HEK293 (cell line): ENCODE measurements at regions not wholly inside any gene's neighbourhood (a gene's known extent, or its start where the extent isn't known, plus 50 kb on each side); places are given as distances from the start of the nearest gene placed in this dataset.

Experiments used
- CTCF ChIA-PET: fragments of 350-600 bp; formaldehyde crosslinking; extraction: SDS; loops from one replicate; lab custom pipeline; 2021; ENCODE audit warnings: antibody characterized with exemption; lab: Yijun Ruan, JAX
- POLR2A ChIA-PET: fragments of 300-600 bp; formaldehyde crosslinking; extraction: SDS; loops from one replicate; lab custom pipeline; 2020; ENCODE audit warnings: antibody characterized with exemption, inconsistent platforms; lab: Yijun Ruan, JAX
- H3K27ac ChIP-seq: fragments of 200-500 bp; sonication (Bioruptor generic); 2 replicates; pipeline ENCODE4 v1.5.1; 2014; ENCODE audit warnings: low read depth, low read length, control low read depth, inconsistent platforms; ENCODE audit errors: extremely low read depth
- H3K36me3 ChIP-seq, 2 experiments: fragments of 200-500 bp in 1 of 2; sonication (Bioruptor generic) in 1 of 2; 1 replicate in 1 of 2; 2 replicates in 1 of 2; pipeline ENCODE4 v1.5.1; 2014 to 2017; ENCODE audit warnings: inconsistent platforms in 2 of 2, low read length in 2 of 2; ENCODE audit not compliant: control insufficient read depth in 2 of 2, insufficient read depth in 1 of 2
- H3K4me1 ChIP-seq: fragments of 200-500 bp; sonication (Bioruptor generic); 2 replicates; pipeline ENCODE4 v1.5.1; 2014; ENCODE audit warnings: mild to moderate bottlenecking, low read length, inconsistent platforms; ENCODE audit not compliant: control insufficient read depth, insufficient read depth
- H3K4me3 ChIP-seq: 2 replicates; pipeline ENCODE4 v1.5.1; 2011; ENCODE audit warnings: low read depth, mild to moderate bottlenecking, control low read depth, low read length, moderate library complexity
- H3K9me3 ChIP-seq: fragments of 200-500 bp; sonication (Bioruptor generic); 2 replicates; pipeline ENCODE4 v1.5.1; 2014; ENCODE audit warnings: low read depth, low read length, inconsistent platforms; ENCODE audit not compliant: control insufficient read depth, insufficient read depth
- BCL11A ChIP-seq: fragments of 450-650 bp; formaldehyde crosslinking; IDR thresholded peaks from 2 replicates; pipeline ENCODE4 v1.5.1; 2016; ENCODE audit warnings: low read depth, missing biosample characterization, missing genetic modification characterization
- KLF8 ChIP-seq: fragments of 450-650 bp; formaldehyde crosslinking; IDR thresholded peaks from 2 replicates; pipeline ENCODE4 v1.5.1; 2016; ENCODE audit warnings: missing biosample characterization, missing genetic modification characterization
- MEIS1 ChIP-seq: sonication (generic); formaldehyde crosslinking; IDR thresholded peaks from 2 replicates; pipeline ENCODE4 v1.8.1; 2022; ENCODE audit warnings: missing genetic modification reagents, mild to moderate bottlenecking, borderline replicate concordance
- MYNN ChIP-seq: fragments of 450-650 bp; formaldehyde crosslinking; IDR thresholded peaks from 2 replicates; pipeline ENCODE4 v1.5.1; 2016; ENCODE audit warnings: missing biosample characterization, missing genetic modification characterization, borderline replicate concordance
- ZEB2 ChIP-seq: fragments of 450-650 bp; formaldehyde crosslinking; IDR thresholded peaks from 2 replicates; pipeline ENCODE4 v1.5.1; 2016; ENCODE audit warnings: missing biosample characterization, missing genetic modification characterization
- ZFHX2 ChIP-seq: fragments of 450-650 bp; formaldehyde crosslinking; conservative IDR thresholded peaks from 2 replicates; pipeline ENCODE4 v1.5.1; 2016; ENCODE audit warnings: missing biosample characterization, missing genetic modification characterization
- ZNF112 ChIP-seq: fragments of 450-650 bp; formaldehyde crosslinking; IDR thresholded peaks from 2 replicates; pipeline ENCODE4 v1.5.0; 2017; ENCODE audit warnings: missing biosample characterization, missing genetic modification characterization
- ZNF16 ChIP-seq: fragments of 450-650 bp; formaldehyde crosslinking; IDR thresholded peaks from 2 replicates; pipeline ENCODE4 v1.5.1; 2016; ENCODE audit warnings: low read depth, missing biosample characterization, missing genetic modification characterization
- ZNF19 ChIP-seq: fragments of 450-650 bp; formaldehyde crosslinking; IDR thresholded peaks from 2 replicates; pipeline ENCODE4; 2016; ENCODE audit warnings: missing biosample characterization, missing genetic modification characterization, low read depth
- ZNF2 ChIP-seq: fragments of 450-650 bp; formaldehyde crosslinking; IDR thresholded peaks from 2 replicates; pipeline ENCODE4 v1.5.1; 2016; ENCODE audit warnings: missing biosample characterization, missing genetic modification characterization
- ZNF266 ChIP-seq: fragments of 450-650 bp; formaldehyde crosslinking; IDR thresholded peaks from 2 replicates; pipeline ENCODE4 v1.5.1; 2016; ENCODE audit warnings: missing biosample characterization, missing genetic modification characterization, low read depth
- ZNF302 ChIP-seq: fragments of 450-650 bp; formaldehyde crosslinking; IDR thresholded peaks from 2 replicates; pipeline ENCODE4 v1.5.1; 2016; ENCODE audit warnings: missing biosample characterization, missing genetic modification characterization, low read depth
- ZNF311 ChIP-seq: fragments of 450-650 bp; formaldehyde crosslinking; IDR thresholded peaks from 2 replicates; pipeline ENCODE4 v1.5.1; 2017; ENCODE audit warnings: missing biosample characterization, missing genetic modification characterization, borderline replicate concordance
- ZNF48 ChIP-seq: fragments of 450-650 bp; formaldehyde crosslinking; IDR thresholded peaks from 2 replicates; pipeline ENCODE4 v1.5.1; 2016; ENCODE audit warnings: missing biosample characterization, missing genetic modification characterization
- ZNF660 ChIP-seq: fragments of 450-650 bp; IDR thresholded peaks from 2 replicates; pipeline ENCODE4 v1.5.1; 2018; ENCODE audit warnings: missing biosample characterization, mild to moderate bottlenecking, missing genetic modification characterization
- ZNF76 ChIP-seq: fragments of 450-650 bp; formaldehyde crosslinking; IDR thresholded peaks from 2 replicates; pipeline ENCODE4; 2016; ENCODE audit warnings: low read depth, missing biosample characterization, missing genetic modification characterization, borderline replicate concordance
- ZNF830 ChIP-seq: fragments of 450-650 bp; IDR thresholded peaks from 2 replicates; pipeline ENCODE4 v1.5.0; 2018; ENCODE audit warnings: missing biosample characterization, missing genetic modification characterization, low read depth, mild to moderate bottlenecking, moderate library complexity
- ZSCAN30 ChIP-seq: fragments of 450-650 bp; IDR thresholded peaks from 2 replicates; pipeline ENCODE4 v1.5.1; 2018; ENCODE audit warnings: missing biosample characterization, mild to moderate bottlenecking, missing genetic modification characterization, moderate library complexity
- TF ChIP-seq, protein P1 (sequence below): fragments of 450-650 bp; formaldehyde crosslinking; IDR thresholded peaks from 2 replicates; pipeline ENCODE4 v1.5.1; 2016; ENCODE audit warnings: missing biosample characterization, missing genetic modification characterization
- TF ChIP-seq, protein P2 (sequence below): fragments of 450-650 bp; formaldehyde crosslinking; IDR thresholded peaks from 2 replicates; pipeline ENCODE4 v1.5.1; 2016; ENCODE audit warnings: missing biosample characterization, missing genetic modification characterization, low read depth
- TF ChIP-seq, protein P3 (sequence below): fragments of 450-650 bp; formaldehyde crosslinking; IDR thresholded peaks from 2 replicates; pipeline ENCODE4 v1.5.1; 2017; ENCODE audit warnings: missing biosample characterization, missing genetic modification characterization

DNA sequence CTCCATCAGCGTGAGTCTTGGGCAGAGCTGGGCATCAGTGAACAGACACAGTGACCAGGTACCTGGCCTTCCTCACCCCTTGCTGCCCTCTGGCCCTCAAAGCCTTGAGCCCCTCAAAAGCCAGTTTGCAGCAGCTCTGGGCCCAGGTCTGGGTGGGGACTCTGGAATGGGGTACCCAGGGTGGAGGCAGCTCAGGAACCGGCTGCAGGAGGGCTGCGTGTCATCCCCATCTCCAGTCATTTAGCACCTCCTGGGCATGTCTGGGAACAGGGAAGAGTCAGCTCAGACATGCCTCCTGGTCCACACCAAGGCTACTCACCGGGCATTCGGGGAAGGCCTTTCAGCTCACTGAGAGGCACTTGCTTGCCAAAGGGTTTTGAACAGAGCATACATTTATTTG lies 503.3 kb downstream of the TCERG1L start:
- no peaks in the 10 kb centered on the region for H3K9me3 ChIP-seq
- H3K27ac ChIP-seq, result no peak overlapping the region
- H3K36me3 ChIP-seq, result no peaks in the 10 kb centered on the region
- no peak for TF ChIP-seq ZNF660 (tag by site-specific recombination)
- TF ChIP-seq, protein P1, sequence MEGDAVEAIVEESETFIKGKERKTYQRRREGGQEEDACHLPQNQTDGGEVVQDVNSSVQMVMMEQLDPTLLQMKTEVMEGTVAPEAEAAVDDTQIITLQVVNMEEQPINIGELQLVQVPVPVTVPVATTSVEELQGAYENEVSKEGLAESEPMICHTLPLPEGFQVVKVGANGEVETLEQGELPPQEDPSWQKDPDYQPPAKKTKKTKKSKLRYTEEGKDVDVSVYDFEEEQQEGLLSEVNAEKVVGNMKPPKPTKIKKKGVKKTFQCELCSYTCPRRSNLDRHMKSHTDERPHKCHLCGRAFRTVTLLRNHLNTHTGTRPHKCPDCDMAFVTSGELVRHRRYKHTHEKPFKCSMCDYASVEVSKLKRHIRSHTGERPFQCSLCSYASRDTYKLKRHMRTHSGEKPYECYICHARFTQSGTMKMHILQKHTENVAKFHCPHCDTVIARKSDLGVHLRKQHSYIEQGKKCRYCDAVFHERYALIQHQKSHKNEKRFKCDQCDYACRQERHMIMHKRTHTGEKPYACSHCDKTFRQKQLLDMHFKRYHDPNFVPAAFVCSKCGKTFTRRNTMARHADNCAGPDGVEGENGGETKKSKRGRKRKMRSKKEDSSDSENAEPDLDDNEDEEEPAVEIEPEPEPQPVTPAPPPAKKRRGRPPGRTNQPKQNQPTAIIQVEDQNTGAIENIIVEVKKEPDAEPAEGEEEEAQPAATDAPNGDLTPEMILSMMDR, result no peak
- no peak for TF ChIP-seq MYNN (tag by site-specific recombination)
- POLR2A ChIA-PET, result no interaction called here
- H3K4me1 ChIP-seq, result no peaks in the 10 kb centered on the region
- CTCF ChIA-PET, result no interaction called here
- H3K4me3 ChIP-seq, result no peak overlapping the region

DNA sequence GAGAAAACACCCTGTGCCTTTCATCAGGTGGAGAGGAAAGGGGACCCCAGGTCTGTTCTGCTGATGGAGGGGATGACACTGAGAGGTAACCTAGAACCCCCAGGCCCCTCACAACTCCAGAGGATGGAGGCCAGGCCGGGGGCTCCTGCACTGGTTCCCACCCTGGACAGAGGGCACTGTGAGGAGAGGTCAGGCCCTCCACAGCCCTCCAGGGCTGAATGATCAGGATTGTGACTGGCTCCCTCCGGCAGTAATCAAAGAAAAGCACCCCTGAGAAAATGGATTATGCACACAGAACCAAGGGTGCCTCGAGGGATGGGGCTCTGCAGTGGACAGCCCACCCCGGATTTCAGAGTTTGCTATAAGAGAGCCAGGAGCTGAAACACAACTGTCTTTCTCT lies 502.8 kb downstream of the TCERG1L start:
- TF ChIP-seq BCL11A (tag by site-specific recombination) (no peak), ZNF311 (no peak), ZNF19 (tag by site-specific recombination) (no peak), ZNF266 (tag by site-specific recombination) (no peak)
- TF ChIP-seq, protein P2, sequence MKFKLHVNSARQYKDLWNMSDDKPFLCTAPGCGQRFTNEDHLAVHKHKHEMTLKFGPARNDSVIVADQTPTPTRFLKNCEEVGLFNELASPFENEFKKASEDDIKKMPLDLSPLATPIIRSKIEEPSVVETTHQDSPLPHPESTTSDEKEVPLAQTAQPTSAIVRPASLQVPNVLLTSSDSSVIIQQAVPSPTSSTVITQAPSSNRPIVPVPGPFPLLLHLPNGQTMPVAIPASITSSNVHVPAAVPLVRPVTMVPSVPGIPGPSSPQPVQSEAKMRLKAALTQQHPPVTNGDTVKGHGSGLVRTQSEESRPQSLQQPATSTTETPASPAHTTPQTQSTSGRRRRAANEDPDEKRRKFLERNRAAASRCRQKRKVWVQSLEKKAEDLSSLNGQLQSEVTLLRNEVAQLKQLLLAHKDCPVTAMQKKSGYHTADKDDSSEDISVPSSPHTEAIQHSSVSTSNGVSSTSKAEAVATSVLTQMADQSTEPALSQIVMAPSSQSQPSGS (tag by site-specific recombination), result no peak
- Histone ChIP-seq H3K4me1 (no peaks in the 10 kb centered on the region), H3K4me3 (no peak overlapping the region), H3K36me3 (no peaks in the 10 kb centered on the region), H3K27ac (no peak overlapping the region), H3K9me3 (no peaks in the 10 kb centered on the region)
- ChIA-PET CTCF (no interaction called here), POLR2A (no interaction called here)

DNA sequence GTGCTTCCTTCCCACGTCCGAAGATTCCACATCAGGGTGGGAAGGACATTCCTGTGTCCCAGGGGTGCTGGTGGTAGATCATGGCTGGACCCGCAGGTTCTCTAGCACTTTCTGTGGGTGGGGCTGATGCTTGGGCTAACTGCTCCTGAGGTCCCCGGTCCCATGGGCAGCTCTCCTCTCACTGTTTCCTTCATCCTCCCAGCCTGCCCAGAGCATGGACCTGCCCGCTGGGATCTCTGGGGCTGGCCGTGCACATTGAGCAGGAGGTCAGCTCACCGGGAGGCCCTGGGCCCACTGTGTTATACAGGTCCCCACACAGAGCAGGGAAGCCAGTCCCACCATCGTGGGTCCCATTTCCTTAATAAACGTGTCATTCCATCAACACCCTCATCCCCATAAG lies 502.3 kb downstream of the TCERG1L start:
- POLR2A ChIA-PET, result no interaction called here
- no peaks in the 10 kb centered on the region for H3K4me1 ChIP-seq

DNA sequence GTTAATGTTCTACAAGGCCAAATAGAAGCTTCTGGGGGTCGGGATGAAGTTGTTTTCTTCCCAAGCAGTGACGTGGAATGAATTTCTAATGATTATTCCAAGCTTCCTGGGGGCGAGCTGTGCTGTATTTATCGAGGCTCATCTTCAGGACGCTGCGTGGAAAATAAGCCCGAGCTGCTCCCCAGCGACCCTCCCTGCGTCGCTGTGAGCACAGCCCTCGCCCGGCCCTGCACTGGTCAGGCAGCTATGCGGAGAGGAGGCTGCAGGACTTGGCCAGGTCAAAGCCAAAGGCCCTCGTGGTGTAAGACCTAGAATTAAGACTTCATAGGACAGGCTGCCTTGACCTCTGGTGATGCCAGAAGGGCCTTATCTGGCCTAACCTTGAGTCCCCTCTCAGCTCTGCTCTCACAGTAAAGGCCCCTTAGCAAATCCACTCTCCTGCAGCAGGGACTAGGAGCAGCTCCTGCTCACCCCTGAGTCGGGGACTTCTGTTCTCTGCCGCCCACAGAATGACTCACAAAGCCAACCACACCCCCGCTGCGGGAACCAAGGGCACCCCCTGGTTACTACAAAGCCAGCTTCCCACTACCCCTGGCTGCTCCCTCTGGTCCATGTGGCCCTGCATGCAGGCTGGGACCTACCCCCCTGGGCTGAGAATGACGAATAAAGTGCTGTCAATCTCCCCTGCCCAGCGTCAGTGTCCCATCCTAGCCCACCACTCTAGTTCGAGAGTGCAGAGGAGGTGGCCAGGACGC lies 501.6 kb downstream of the TCERG1L start:
- no peak for TF ChIP-seq ZFHX2 (tag by site-specific recombination)
- no peak for TF ChIP-seq ZNF2 (tag by site-specific recombination)
- TF ChIP-seq ZNF48 (tag by site-specific recombination), result no peak
- TF ChIP-seq ZNF302, result no peak
- TF ChIP-seq ZNF76 (tag by site-specific recombination), result no peak
- ChIA-PET CTCF (no interaction called here), POLR2A (no interaction called here)
- H3K4me1 ChIP-seq, result no peaks in the 10 kb centered on the region
- H3K36me3 ChIP-seq, result no peaks in the 10 kb centered on the region
- H3K9me3 ChIP-seq, result no peaks in the 10 kb centered on the region
- no peak overlapping the region for H3K4me3 ChIP-seq
- no peak overlapping the region for H3K27ac ChIP-seq

More for the DNA sequence above, 502.3 kb downstream of the TCERG1L start:
- TF ChIP-seq ZSCAN30 (tag by site-specific recombination) (no peak), ZNF112 (no peak), MEIS1 (CRISPR knock-in tag) (no peak), ZNF830 (tag by site-specific recombination) (no peak), ZNF16 (tag by site-specific recombination) (no peak), ZEB2 (tag by site-specific recombination) (no peak), KLF8 (tag by site-specific recombination) (no peak)
- TF ChIP-seq, protein P3, sequence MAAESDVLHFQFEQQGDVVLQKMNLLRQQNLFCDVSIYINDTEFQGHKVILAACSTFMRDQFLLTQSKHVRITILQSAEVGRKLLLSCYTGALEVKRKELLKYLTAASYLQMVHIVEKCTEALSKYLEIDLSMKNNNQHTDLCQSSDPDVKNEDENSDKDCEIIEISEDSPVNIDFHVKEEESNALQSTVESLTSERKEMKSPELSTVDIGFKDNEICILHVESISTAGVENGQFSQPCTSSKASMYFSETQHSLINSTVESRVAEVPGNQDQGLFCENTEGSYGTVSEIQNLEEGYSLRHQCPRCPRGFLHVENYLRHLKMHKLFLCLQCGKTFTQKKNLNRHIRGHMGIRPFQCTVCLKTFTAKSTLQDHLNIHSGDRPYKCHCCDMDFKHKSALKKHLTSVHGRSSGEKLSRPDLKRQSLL (tag by site-specific recombination), result no peak
- no peaks in the 10 kb centered on the region for H3K36me3 ChIP-seq
- H3K9me3 ChIP-seq, result no peaks in the 10 kb centered on the region
- no peak overlapping the region for H3K4me3 ChIP-seq
- CTCF ChIA-PET, result no interaction called here
- H3K27ac ChIP-seq, result no peak overlapping the region
